ENCODE measurements at regions not wholly inside any gene's neighbourhood (a gene's known extent, or its start where the extent isn't known, plus 50 kb on each side); places are given as distances from the start of the nearest gene placed in this dataset.

- H3K4me2 ChIP-seq (ENCODE audit: low read length): no peak overlapping the region
- ChIA-PET CTCF (ENCODE audit: unreplicated experiment) (no interaction called here), POLR2A (interaction anchor here (0.6 kb wide), 1 partner anchor 227 kb away, joined by 3 read pairs; no protein-coding TSS in a partner anchor)
- H3K79me2 ChIP-seq (ENCODE audit: insufficient read depth, low read depth, low read length): no peaks in the 10 kb centered on the region
- no peaks in the 10 kb centered on the region for H3K36me3 ChIP-seq (ENCODE audit: insufficient read depth, low read length)
- intact Hi-C loops (cut with micrococcal nuclease; ENCODE audit: unreplicated experiment): loop anchor here (10.0 kb wide), 1 partner anchor 1307 kb away; no protein-coding TSS in a partner anchor
- no peak overlapping the region for H3K4me3 ChIP-seq (ENCODE audit: low read depth, low read length, poor library complexity, severe bottlenecking)
- H2AFZ ChIP-seq (ENCODE audit: low read length): no peak overlapping the region
- DNase-seq (ENCODE audit: low spot score): no peak
- no peaks in the 10 kb centered on the region for H3K9me3 ChIP-seq (ENCODE audit: low read length)
- H3K9me2 ChIP-seq (ENCODE audit: insufficient read depth, low read length): no peaks in the 10 kb centered on the region
- BruUV-seq (replicated peaks): no TSS peak
- H3K27ac ChIP-seq (ENCODE audit: low read depth, low read length, poor library complexity, severe bottlenecking): no peak overlapping the region
- no peak for TF ChIP-seq EZH2phosphoT487 (IDR thresholded peaks at IDR 0.05; ENCODE audit: borderline replicate concordance, low read depth, low read length)
- no peak for TF ChIP-seq CTCF (conservative IDR thresholded peaks at IDR 0.05; ENCODE audit: low read length)
- H3K4me1 ChIP-seq (ENCODE audit: insufficient read depth, low read length, poor library complexity, severe bottlenecking): no peaks in the 10 kb centered on the region
- no peaks in the 10 kb centered on the region for H4K20me1 ChIP-seq (ENCODE audit: insufficient read depth, low read length)
These were observed 284.7 kb downstream of the TRIB2 start for GRCh38 chr2:13001408-13001807.

- no TSS peak for BruUV-seq (replicated peaks)
- no peaks in the 10 kb centered on the region for H3K36me3 ChIP-seq (ENCODE audit: insufficient read depth, low read length)
- no peak overlapping the region for H3K27ac ChIP-seq (ENCODE audit: low read depth, low read length, poor library complexity, severe bottlenecking)
- POLR2A ChIA-PET: interaction anchor here (0.7 to 1.3 kb wide), 2 partner anchors 85 to 643 kb away, joined by 3 read pairs; no protein-coding TSS in a partner anchor
- no peak overlapping the region for H2AFZ ChIP-seq (ENCODE audit: low read length)
- H4K20me1 ChIP-seq (ENCODE audit: insufficient read depth, low read length): no peaks in the 10 kb centered on the region
- no peaks in the 10 kb centered on the region for H3K4me1 ChIP-seq (ENCODE audit: insufficient read depth, low read length, poor library complexity, severe bottlenecking)
- TF ChIP-seq EZH2phosphoT487 (IDR thresholded peaks at IDR 0.05; ENCODE audit: borderline replicate concordance, low read depth, low read length) (no peak), CTCF (conservative IDR thresholded peaks at IDR 0.05; ENCODE audit: low read length) (no peak)
- H3K9me2 ChIP-seq (ENCODE audit: insufficient read depth, low read length): no peaks in the 10 kb centered on the region
- no peak overlapping the region for H3K4me3 ChIP-seq (ENCODE audit: low read depth, low read length, poor library complexity, severe bottlenecking)
- no peak overlapping the region for H3K4me2 ChIP-seq (ENCODE audit: low read length)
- no peaks in the 10 kb centered on the region for H3K9me3 ChIP-seq (ENCODE audit: low read length)
- no peaks in the 10 kb centered on the region for H3K79me2 ChIP-seq (ENCODE audit: insufficient read depth, low read depth, low read length)
- CTCF ChIA-PET (ENCODE audit: unreplicated experiment): no interaction called here
- no peak for DNase-seq (ENCODE audit: low spot score)
- intact Hi-C loops (cut with micrococcal nuclease; ENCODE audit: unreplicated experiment): loop anchor here (10.0 kb wide), 1 partner anchor 1308 kb away; no protein-coding TSS in a partner anchor
These were observed 286.0 kb downstream of the TRIB2 start for GRCh38 chr2:13002536-13003331.

- intact Hi-C loops (cut with micrococcal nuclease; ENCODE audit: unreplicated experiment): loop anchor here (10.0 kb wide), 1 partner anchor 1309 kb away; no protein-coding TSS in a partner anchor
- DNase-seq (ENCODE audit: low spot score): no peak
- Histone ChIP-seq H3K79me2 (ENCODE audit: insufficient read depth, low read depth, low read length) (no peaks in the 10 kb centered on the region), H2AFZ (ENCODE audit: low read length) (no peak overlapping the region), H3K4me3 (ENCODE audit: low read depth, low read length, poor library complexity, severe bottlenecking) (no peak overlapping the region), H3K9me3 (ENCODE audit: low read length) (no peaks in the 10 kb centered on the region), H3K4me2 (ENCODE audit: low read length) (no peak overlapping the region), H3K27ac (ENCODE audit: low read depth, low read length, poor library complexity, severe bottlenecking) (no peak overlapping the region), H3K4me1 (ENCODE audit: insufficient read depth, low read length, poor library complexity, severe bottlenecking) (no peaks in the 10 kb centered on the region), H3K9me2 (ENCODE audit: insufficient read depth, low read length) (no peaks in the 10 kb centered on the region), H3K36me3 (ENCODE audit: insufficient read depth, low read length) (no peaks in the 10 kb centered on the region), H4K20me1 (ENCODE audit: insufficient read depth, low read length) (no peaks in the 10 kb centered on the region)
- ChIA-PET POLR2A (interaction anchor here (0.7 to 1.3 kb wide), 2 partner anchors 86 to 644 kb away, joined by 3 read pairs; no protein-coding TSS in a partner anchor), CTCF (ENCODE audit: unreplicated experiment) (no interaction called here)
- no peak for TF ChIP-seq EZH2phosphoT487 (IDR thresholded peaks at IDR 0.05; ENCODE audit: borderline replicate concordance, low read depth, low read length)
- no peak for TF ChIP-seq CTCF (conservative IDR thresholded peaks at IDR 0.05; ENCODE audit: low read length)
- BruUV-seq (replicated peaks): no TSS peak
These were observed 286.8 kb downstream of the TRIB2 start for GRCh38 chr2:13003500-13003899.
